H1 (cell line): ENCODE measurements at regions not wholly inside any gene's neighbourhood (a gene's known extent, or its start where the extent isn't known, plus 50 kb on each side); places are given as distances from the start of the nearest gene placed in this dataset.

Experiments
- CTCF ChIA-PET: fragments of 300-600 bp; sonication (Branson Sonifier 250); formaldehyde crosslinking; loops from one replicate; lab custom pipeline; 2021; ENCODE audit not compliant: partially characterized antibody; lab: Charles Lee
- POLR2A ChIA-PET: fragments of 300-600 bp; sonication (Branson Sonifier 250); formaldehyde crosslinking; loops from one replicate; lab custom pipeline; 2021; ENCODE audit warnings: inconsistent platforms; ENCODE audit not compliant: partially characterized antibody; lab: Charles Lee
- DNase-seq, 2 experiments: peaks; one replicate each; pipeline versions ENCODE4 v3.0.0 to v3.0.0-alpha.2; 2010 to 2022; ENCODE audit warnings: low spot score in 2 of 2, low read depth in 1 of 2, mixed read lengths in 1 of 2
- FAIRE-seq: peaks from 2 replicates; lab custom pipeline; 2011; peaks lifted over from hg19 to GRCh38; lab: Jason Lieb, UNC
- H2AFZ ChIP-seq: 2 replicates; pipeline ENCODE4 v1.8.1; 2012; ENCODE audit warnings: low read length, inconsistent platforms
- H2AK5ac ChIP-seq: 2 replicates; pipeline ENCODE4 v1.6.1; 2013; ENCODE audit warnings: low read depth, low read length
- H2BK120ac ChIP-seq: replicated peaks from 2 replicates; pipeline ENCODE3; 2013; ENCODE audit warnings: low read depth, low read length, inconsistent platforms
- H2BK12ac ChIP-seq: 2 replicates; pipeline ENCODE4 v1.6.1; 2013; ENCODE audit warnings: low read depth, low read length
- H2BK15ac ChIP-seq: 2 replicates; pipeline ENCODE4 v1.6.1; 2013; ENCODE audit warnings: low read length
- H2BK20ac ChIP-seq: 2 replicates; pipeline ENCODE4 v1.6.1; 2013; ENCODE audit warnings: low read length
- H2BK5ac ChIP-seq: 2 replicates; pipeline ENCODE4 v1.6.1; 2013; ENCODE audit warnings: low read depth, low read length
- H3K14ac ChIP-seq: 2 replicates; pipeline ENCODE4 v1.6.1; 2013; ENCODE audit warnings: inconsistent platforms; ENCODE audit not compliant: insufficient read length
- H3K18ac ChIP-seq: 2 replicates; pipeline ENCODE4 v1.6.1; 2013; ENCODE audit warnings: low read length; ENCODE audit errors: extremely low read depth
- H3K23ac ChIP-seq: 2 replicates; pipeline ENCODE4 v1.6.1; 2013; ENCODE audit warnings: inconsistent platforms; ENCODE audit not compliant: insufficient read length
- H3K23me2 ChIP-seq: 2 replicates; pipeline ENCODE4 v1.6.1; 2013; ENCODE audit warnings: low read depth, low read length
- H3K27ac ChIP-seq: 2 replicates; pipeline ENCODE4 v1.6.1; 2011; ENCODE audit warnings: low read depth, low read length, inconsistent platforms
- H3K27me3 ChIP-seq, 4 experiments: replicated peaks in 1 of 4; 1 replicate in 1 of 4; 2 replicates in 3 of 4; pipeline versions ENCODE4 v1.6.1 to v1.8.1; 2011 to 2013; ENCODE audit warnings: low read length in 3 of 4, mild to moderate bottlenecking in 3 of 4, inconsistent platforms in 2 of 4, mixed read lengths in 2 of 4, moderate library complexity in 1 of 4; ENCODE audit not compliant: control insufficient read depth in 3 of 4, insufficient read depth in 3 of 4; ENCODE audit errors: extremely low read depth in 1 of 4
- H3K36me3 ChIP-seq, 4 experiments: 2 replicates each; pipeline versions ENCODE4 v1.6.1 to v1.8.1; 2011 to 2013; ENCODE audit warnings: mild to moderate bottlenecking in 4 of 4, low read length in 3 of 4, moderate library complexity in 2 of 4, control low read depth in 1 of 4, inconsistent platforms in 1 of 4; ENCODE audit not compliant: insufficient read depth in 4 of 4, control insufficient read depth in 2 of 4
- H3K4ac ChIP-seq: replicated peaks from 2 replicates; pipeline ENCODE3; 2013; ENCODE audit warnings: low read length, low read depth, mixed read lengths, inconsistent platforms; ENCODE audit not compliant: insufficient read length
- H3K4me1 ChIP-seq, 4 experiments: replicated peaks in 1 of 4; 1 replicate in 1 of 4; 2 replicates in 3 of 4; pipeline versions ENCODE4 v1.6.1 to v1.8.1; 2011 to 2013; ENCODE audit warnings: low read length in 3 of 4, inconsistent platforms in 2 of 4, mixed read lengths in 1 of 4; ENCODE audit not compliant: insufficient read depth in 4 of 4, control insufficient read depth in 3 of 4
- H3K4me2 ChIP-seq, 2 experiments: 2 replicates each; pipeline versions ENCODE4 v1.6.1 to v1.8.1; 2011 to 2013; ENCODE audit warnings: low read depth in 2 of 2, low read length in 2 of 2, control low read depth in 1 of 2, inconsistent platforms in 1 of 2, mild to moderate bottlenecking in 1 of 2; ENCODE audit not compliant: insufficient read depth in 1 of 2
- H3K4me3 ChIP-seq, 4 experiments: fragments of 200-600, 300-600 bp in 1 of 4; sonication (generic), shearing (Covaris generic), sonication (Bioruptor Twin) in 1 of 4; 2 replicates each; pipeline versions ENCODE4 v1.5.1 to v1.8.1; 2011 to 2016; ENCODE audit warnings: low read length in 4 of 4, low read depth in 3 of 4, control low read depth in 2 of 4, inconsistent platforms in 2 of 4, mild to moderate bottlenecking in 2 of 4, mixed read lengths in 1 of 4, moderate library complexity in 1 of 4; ENCODE audit not compliant: insufficient read depth in 2 of 4; ENCODE audit errors: extremely low read depth in 1 of 4
- H3K56ac ChIP-seq: replicated peaks from 2 replicates; pipeline ENCODE3; 2013; ENCODE audit warnings: low read depth, mild to moderate bottlenecking, mixed read lengths, low read length, inconsistent platforms; ENCODE audit not compliant: insufficient read length
- H3K79me1 ChIP-seq: 2 replicates; pipeline ENCODE4 v1.6.1; 2013; ENCODE audit warnings: low read depth, low read length, control low read depth
- H3K79me2 ChIP-seq, 2 experiments: 2 replicates each; pipeline versions ENCODE4 v1.6.1 to v1.8.1; 2012 to 2013; ENCODE audit warnings: low read length in 2 of 2, mild to moderate bottlenecking in 2 of 2, inconsistent platforms in 1 of 2; ENCODE audit not compliant: insufficient read depth in 2 of 2, control insufficient read depth in 1 of 2
- H3K9ac ChIP-seq, 4 experiments: replicated peaks in 1 of 4; 1 replicate in 1 of 4; 2 replicates in 3 of 4; pipeline versions ENCODE4 v1.6.1 to v1.8.1; 2011 to 2013; ENCODE audit warnings: low read depth in 3 of 4, low read length in 3 of 4, control low read depth in 2 of 4, mild to moderate bottlenecking in 2 of 4, moderate library complexity in 2 of 4, inconsistent platforms in 1 of 4; ENCODE audit errors: extremely low read depth in 1 of 4
- H3K9me3 ChIP-seq, 2 experiments: 2 replicates each; pipeline versions ENCODE4 v1.6.1 to v1.8.1; 2012 to 2013; ENCODE audit warnings: mild to moderate bottlenecking in 2 of 2, moderate library complexity in 2 of 2, control low read depth in 1 of 2, inconsistent platforms in 1 of 2, low read depth in 1 of 2, low read length in 1 of 2, mixed read lengths in 1 of 2; ENCODE audit not compliant: insufficient read depth in 2 of 2
- H4K20me1 ChIP-seq, 2 experiments: replicated peaks in 1 of 2; 2 replicates each; pipeline versions ENCODE3 to v1.8.1; 2011 to 2013; ENCODE audit warnings: inconsistent platforms in 2 of 2, low read length in 2 of 2, mild to moderate bottlenecking in 1 of 2; ENCODE audit not compliant: insufficient read depth in 2 of 2, control insufficient read depth in 1 of 2
- H4K5ac ChIP-seq: 2 replicates; pipeline ENCODE4 v1.6.1; 2013; ENCODE audit warnings: low read length, low read depth, mixed read lengths, inconsistent platforms; ENCODE audit not compliant: insufficient read length
- H4K8ac ChIP-seq: 2 replicates; pipeline ENCODE4 v1.8.0; 2013; ENCODE audit warnings: mild to moderate bottlenecking, moderate library complexity, low read length, inconsistent platforms; ENCODE audit not compliant: insufficient read depth; ENCODE audit errors: extremely low read depth
- H4K91ac ChIP-seq: replicated peaks from 2 replicates; pipeline ENCODE3; 2013; ENCODE audit warnings: low read length, mixed read lengths, inconsistent platforms; ENCODE audit not compliant: insufficient read length
- CBX8 ChIP-seq: fragments of 300-800, 300-1000 bp; sonication (generic); IDR thresholded peaks from 2 replicates; pipeline ENCODE4 v1.7.1; 2016; ENCODE audit warnings: low read depth, low read length, borderline replicate concordance
- CHD1 ChIP-seq: IDR thresholded peaks from 2 replicates; pipeline ENCODE4 v1.6.1; 2012; ENCODE audit warnings: low read depth, low read length, improper control_type of control experiment
- CREB1 ChIP-seq: IDR thresholded peaks from 2 replicates; pipeline ENCODE4 v1.6.1; 2012; ENCODE audit warnings: inconsistent platforms
- EP300 ChIP-seq, 2 experiments: IDR thresholded peaks; 1 replicate in 1 of 2; 2 replicates in 1 of 2; pipeline ENCODE4 v1.6.1; 2011 to 2012; ENCODE audit warnings: low read depth in 2 of 2, low read length in 2 of 2, mild to moderate bottlenecking in 2 of 2, borderline replicate concordance in 1 of 2, inconsistent platforms in 1 of 2, moderate library complexity in 1 of 2
- JUN ChIP-seq: IDR thresholded peaks from 2 replicates; pipeline ENCODE4 v1.6.1; 2011; ENCODE audit warnings: low read depth, mild to moderate bottlenecking, improper control_type of control experiment, low read length
- JUND ChIP-seq: IDR thresholded peaks from 2 replicates; pipeline ENCODE4 v1.6.1; 2011; ENCODE audit warnings: mild to moderate bottlenecking, improper control_type of control experiment, low read length
- KDM4A ChIP-seq: IDR thresholded peaks from one replicate; pipeline ENCODE4 v1.7.1; 2012; ENCODE audit warnings: low read depth, mild to moderate bottlenecking, moderate library complexity, low read length, inconsistent platforms; ENCODE audit not compliant: severe bottlenecking
- KDM5A ChIP-seq: fragments of 200-600 bp; IDR thresholded peaks from 2 replicates; pipeline ENCODE4 v1.7.1; 2012; ENCODE audit warnings: mild to moderate bottlenecking, low read length, inconsistent platforms, mixed read lengths
- POLR2A ChIP-seq, 2 experiments: IDR thresholded peaks; 1 replicate in 1 of 2; 2 replicates in 1 of 2; pipeline ENCODE4 v1.6.1; 2011; ENCODE audit warnings: low read depth in 2 of 2, low read length in 2 of 2, mild to moderate bottlenecking in 2 of 2; ENCODE audit errors: control extremely low read depth in 1 of 2
- POU5F1 ChIP-seq: IDR thresholded peaks from 2 replicates; pipeline ENCODE4 v1.6.1; 2011; ENCODE audit warnings: low read depth, mild to moderate bottlenecking, low read length, moderate library complexity
- SAP30 ChIP-seq: fragments of 300-600 bp; sonication (generic); IDR thresholded peaks from 2 replicates; pipeline ENCODE4 v1.7.1; 2012; ENCODE audit warnings: low read length, moderate library complexity, mild to moderate bottlenecking, inconsistent platforms; ENCODE audit not compliant: insufficient read depth, insufficient replicate concordance
- SP4 ChIP-seq: IDR thresholded peaks from 2 replicates; pipeline ENCODE4 v1.6.1; 2012; ENCODE audit warnings: low read length, inconsistent platforms
- SRF ChIP-seq: IDR thresholded peaks from 2 replicates; pipeline ENCODE4 v1.6.1; 2011; ENCODE audit warnings: mild to moderate bottlenecking, low read depth, low read length, moderate library complexity
- TAF1 ChIP-seq: IDR thresholded peaks from 2 replicates; pipeline ENCODE4 v1.6.1; 2011; ENCODE audit warnings: mild to moderate bottlenecking, low read depth, low read length
- TEAD4 ChIP-seq: IDR thresholded peaks from 2 replicates; pipeline ENCODE4 v1.6.1; 2012; ENCODE audit warnings: low read depth, low read length, inconsistent platforms, mixed read lengths
- YY1 ChIP-seq: IDR thresholded peaks from 2 replicates; pipeline ENCODE4 v1.6.1; 2011; ENCODE audit warnings: low read depth, mild to moderate bottlenecking, low read length
- WGBS, 2 experiments: shearing (Covaris generic) in 1 of 2; methylation state at CpG; one replicate each; pipeline versions ENCODE4 v1.1.6 to v1.1.7; 2013 to 2015; ENCODE audit warnings: low lambda C conversion rate in 2 of 2, mixed read lengths in 2 of 2, inconsistent platforms in 1 of 2, low coverage in 1 of 2, missing lambda C conversion rate in 1 of 2; ENCODE audit not compliant: insufficient replicate concordance in 2 of 2, insufficient coverage in 1 of 2, insufficient read length in 1 of 2; ENCODE audit errors: extremely low coverage in 1 of 2, missing lambda C conversion rate in 1 of 2; 5-methylcytosine and 5-hydroxymethylcytosine counted together

DNA sequence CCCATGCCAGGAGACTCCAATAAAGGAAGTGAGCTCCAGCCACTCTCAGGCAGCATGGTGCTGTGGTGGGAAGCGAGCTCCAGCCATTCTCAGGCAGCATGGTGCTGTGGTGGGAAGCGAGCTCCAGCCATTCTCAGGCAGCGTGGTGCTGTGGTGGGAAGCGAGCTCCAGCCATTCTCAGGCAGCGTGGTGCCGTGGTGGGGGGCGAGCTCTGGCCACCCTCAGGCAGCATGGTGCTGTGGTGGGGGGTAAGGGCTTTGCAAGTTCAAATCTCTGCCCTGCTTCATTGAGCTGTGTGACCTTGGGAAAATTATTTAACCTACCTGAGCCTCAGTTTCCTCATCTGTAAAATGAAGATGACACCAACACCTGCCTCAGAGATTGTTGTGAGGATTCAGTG is 975.1 kb downstream of the BCL11B start:
- H3K23ac ChIP-seq, result no peak overlapping the region
- DNase-seq (no peak), FAIRE-seq (no peak)
- H4K91ac ChIP-seq, result no peak overlapping the region
- H3K9me3 ChIP-seq, result no peaks in the 10 kb centered on the region
- H3K4me3 ChIP-seq, result no peak overlapping the region
- H3K36me3 ChIP-seq, result no peaks in the 10 kb centered on the region
- no peak overlapping the region for H3K9ac ChIP-seq
- H3K79me1 ChIP-seq, result no peaks in the 10 kb centered on the region
- no peak overlapping the region for H3K14ac ChIP-seq
- TF ChIP-seq POU5F1 (no peak), YY1 (no peak), SP4 (no peak), CBX8 (no peak), KDM5A (no peak), TEAD4 (no peak), SRF (no peak), POLR2A (IDR thresholded peaks at IDR 0.05; ENCODE audit: control extremely low read depth in 1 of 2, low read depth in 2 of 2, low read length in 2 of 2) (no peak), JUND (no peak), SAP30 (no peak), CREB1 (no peak), CHD1 (no peak), EP300 (IDR thresholded peaks at IDR 0.05; ENCODE audit: borderline replicate concordance in 1 of 2, low read depth in 2 of 2, low read length in 2 of 2) (no peak), KDM4A (no peak), JUN (no peak), TAF1 (no peak)
- H2BK15ac ChIP-seq, result no peak overlapping the region
- H4K8ac ChIP-seq, result peak overlapping the region; percentile 57; the same call in 1 of the 2 replicates
- no peak overlapping the region for H3K56ac ChIP-seq
- no peak overlapping the region for H3K4me2 ChIP-seq
- ChIA-PET POLR2A (no interaction called here), CTCF (interaction anchor here (1.0 kb wide), 1 partner anchor 9 kb away, joined by 3 read pairs; no protein-coding TSS in a partner anchor)
- no peak overlapping the region for H3K18ac ChIP-seq
- H2AFZ ChIP-seq, result no peak overlapping the region
- H2BK20ac ChIP-seq, result no peak overlapping the region
- no peak overlapping the region for H3K4ac ChIP-seq
- 67% methylated on average over 6 of the region's 7 CpGs; no CpG with 5 or more reads in 1 of the 2 experiments for WGBS, 2 experiments
- no peak overlapping the region for H4K5ac ChIP-seq
- H3K27ac ChIP-seq, result no peak overlapping the region
- H3K79me2 ChIP-seq, result no peaks in the 10 kb centered on the region
- no peaks in the 10 kb centered on the region for H3K27me3 ChIP-seq
- H2BK120ac ChIP-seq, result no peak overlapping the region
- H3K23me2 ChIP-seq, result no peaks in the 10 kb centered on the region
- no peak overlapping the region for H2AK5ac ChIP-seq
- H2BK12ac ChIP-seq, result no peak overlapping the region
- no peaks in the 10 kb centered on the region for H3K4me1 ChIP-seq
- H2BK5ac ChIP-seq, result no peak overlapping the region
- no peaks in the 10 kb centered on the region for H4K20me1 ChIP-seq
